Caco-2 (cell line): ENCODE measurements at regions not wholly inside any gene's neighbourhood (a gene's known extent, or its start where the extent isn't known, plus 50 kb on each side); places are given as distances from the start of the nearest gene placed in this dataset.

ENCODE experiments used
- BruUV-seq: library from RNA; stranded (reverse); fragments of 400-500 nt; replicated peaks from 2 replicates; lab custom pipeline; 2021; lab: Mats Ljungman, UMichigan
- CTCF ChIA-PET: fragments of 300-600 bp; sonication (Branson Sonifier 250); formaldehyde crosslinking; loops from one replicate; lab custom pipeline; 2022; ENCODE audit warnings: antibody characterized with exemption; lab: Charles Lee
- POLR2A ChIA-PET: fragments of 300-600 bp; sonication (Branson Sonifier 250); formaldehyde crosslinking; loops from one replicate; lab custom pipeline; 2022; ENCODE audit warnings: antibody characterized with exemption; lab: Charles Lee
- DNase-seq, 2 experiments: peaks; one replicate each; pipeline versions ENCODE4 v3.0.0 to v3.0.0-alpha.2; 2020 to 2022
- H3K27me3 ChIP-seq: replicated peaks from 2 replicates; pipeline ENCODE4 v1.6.0; 2011; ENCODE audit warnings: low read length; ENCODE audit not compliant: control insufficient read depth, insufficient read depth
- H3K36me3 ChIP-seq: 2 replicates; pipeline ENCODE4 v1.5.1; 2011; ENCODE audit warnings: low read length; ENCODE audit not compliant: control insufficient read depth, insufficient read depth
- H3K4me1 ChIP-seq: fragments of 250-450 bp; sonication (Bioruptor Pico); 2 replicates; pipeline ENCODE4 v1.5.1; 2020; ENCODE audit warnings: mild to moderate bottlenecking
- H3K4me3 ChIP-seq: 2 replicates; pipeline ENCODE4 v1.5.1; 2011; ENCODE audit warnings: low read depth, mild to moderate bottlenecking, control low read depth, low read length
- H3K9me3 ChIP-seq: fragments of 250-450 bp; sonication (Bioruptor Pico); 2 replicates; pipeline ENCODE4 v1.5.1; 2020; ENCODE audit warnings: mild to moderate bottlenecking, moderate library complexity
- H3K27ac Mint-ChIP-seq: one replicate; pipeline ENCODE4 v1.8.0; 2022; ENCODE audit warnings: mixed read lengths; ENCODE audit not compliant: unreplicated experiment
- H3K27me3 Mint-ChIP-seq: one replicate; pipeline ENCODE4 v1.8.0; 2022; ENCODE audit warnings: mixed read lengths; ENCODE audit not compliant: insufficient read depth, unreplicated experiment
- H3K36me3 Mint-ChIP-seq: one replicate; pipeline ENCODE4 v1.8.0; 2022; ENCODE audit warnings: mild to moderate bottlenecking, mixed read lengths; ENCODE audit not compliant: insufficient read depth, unreplicated experiment
- H3K4me1 Mint-ChIP-seq: one replicate; pipeline ENCODE4 v1.8.0; 2022; ENCODE audit warnings: low read depth, mixed read lengths; ENCODE audit not compliant: unreplicated experiment
- H3K4me3 Mint-ChIP-seq: one replicate; pipeline ENCODE4 v1.8.0; 2022; ENCODE audit warnings: mild to moderate bottlenecking, moderate library complexity, mixed read lengths; ENCODE audit not compliant: unreplicated experiment
- H3K9me3 Mint-ChIP-seq: one replicate; pipeline ENCODE4 v1.8.0; 2022; ENCODE audit warnings: mixed read lengths; ENCODE audit not compliant: unreplicated experiment
- intact Hi-C: fragments of 100-400 bp; cut with micrococcal nuclease; formaldehyde crosslinking; loops from one replicate; pipeline ENCODE4 v1.10.0; 2022; ENCODE audit not compliant: unreplicated experiment
- TF ChIP-seq, protein P1 (sequence below), 2 experiments: fragments of 200-600 bp in 1 of 2; IDR thresholded peaks; 1 replicate in 1 of 2; 2 replicates in 1 of 2; pipeline versions ENCODE4 v1.5.1 to v1.8.0; 2011 to 2022; ENCODE audit warnings: antibody characterized with exemption in 1 of 2, control low read depth in 1 of 2, inconsistent platforms in 1 of 2, low read depth in 1 of 2, low read length in 1 of 2, mild to moderate bottlenecking in 1 of 2, moderate library complexity in 1 of 2; ENCODE audit not compliant: insufficient read depth in 1 of 2, severe bottlenecking in 1 of 2, unreplicated experiment in 1 of 2

DNA sequence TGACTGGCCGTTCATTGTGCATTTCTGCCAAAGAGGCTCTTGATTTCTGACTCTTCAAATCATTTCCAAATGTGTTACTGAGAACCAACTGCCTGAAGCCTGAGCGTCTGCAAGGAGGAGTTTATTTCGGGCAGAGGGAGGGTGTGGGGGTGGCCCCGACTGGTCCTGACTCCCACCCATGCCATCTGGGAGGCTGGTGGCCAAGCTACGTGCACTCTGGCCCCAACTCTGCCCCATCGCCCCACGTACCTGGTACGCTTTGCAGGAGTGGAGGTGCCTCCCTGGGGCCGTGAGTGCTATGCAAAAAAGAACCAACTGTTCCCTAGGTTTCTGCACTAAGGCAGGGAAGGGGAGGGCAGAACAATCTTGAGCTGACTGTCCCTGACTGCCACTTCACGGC lies 846.8 kb downstream of the BRD1 start:
- ChIA-PET CTCF (no interaction called here), POLR2A (no interaction called here)
- peaks cover 26% of the 10 kb centered on the region for H3K27me3 Mint-ChIP-seq
- Histone ChIP-seq H3K9me3 (no peaks in the 10 kb centered on the region), H3K27me3 (no peaks in the 10 kb centered on the region), H3K36me3 (no peaks in the 10 kb centered on the region), H3K4me1 (no peaks in the 10 kb centered on the region), H3K4me3 (no peak overlapping the region)
- BruUV-seq = no TSS peak
- no peak overlapping the region for H3K4me3 Mint-ChIP-seq
- no peaks in the 10 kb centered on the region for H3K4me1 Mint-ChIP-seq
- peaks cover 14% of the 10 kb centered on the region for H3K9me3 Mint-ChIP-seq
- no peak overlapping the region for H3K27ac Mint-ChIP-seq
- no peak for DNase-seq
- intact Hi-C loops = no loop called here
- H3K36me3 Mint-ChIP-seq = no peaks in the 10 kb centered on the region
- TF ChIP-seq, protein P1, sequence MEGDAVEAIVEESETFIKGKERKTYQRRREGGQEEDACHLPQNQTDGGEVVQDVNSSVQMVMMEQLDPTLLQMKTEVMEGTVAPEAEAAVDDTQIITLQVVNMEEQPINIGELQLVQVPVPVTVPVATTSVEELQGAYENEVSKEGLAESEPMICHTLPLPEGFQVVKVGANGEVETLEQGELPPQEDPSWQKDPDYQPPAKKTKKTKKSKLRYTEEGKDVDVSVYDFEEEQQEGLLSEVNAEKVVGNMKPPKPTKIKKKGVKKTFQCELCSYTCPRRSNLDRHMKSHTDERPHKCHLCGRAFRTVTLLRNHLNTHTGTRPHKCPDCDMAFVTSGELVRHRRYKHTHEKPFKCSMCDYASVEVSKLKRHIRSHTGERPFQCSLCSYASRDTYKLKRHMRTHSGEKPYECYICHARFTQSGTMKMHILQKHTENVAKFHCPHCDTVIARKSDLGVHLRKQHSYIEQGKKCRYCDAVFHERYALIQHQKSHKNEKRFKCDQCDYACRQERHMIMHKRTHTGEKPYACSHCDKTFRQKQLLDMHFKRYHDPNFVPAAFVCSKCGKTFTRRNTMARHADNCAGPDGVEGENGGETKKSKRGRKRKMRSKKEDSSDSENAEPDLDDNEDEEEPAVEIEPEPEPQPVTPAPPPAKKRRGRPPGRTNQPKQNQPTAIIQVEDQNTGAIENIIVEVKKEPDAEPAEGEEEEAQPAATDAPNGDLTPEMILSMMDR (IDR thresholded peaks at IDR 0.05; ENCODE audit: insufficient read depth in 1 of 2, low read depth in 1 of 2, low read length in 1 of 2, severe bottlenecking in 1 of 2, unreplicated experiment in 1 of 2) = no peak

DNA sequence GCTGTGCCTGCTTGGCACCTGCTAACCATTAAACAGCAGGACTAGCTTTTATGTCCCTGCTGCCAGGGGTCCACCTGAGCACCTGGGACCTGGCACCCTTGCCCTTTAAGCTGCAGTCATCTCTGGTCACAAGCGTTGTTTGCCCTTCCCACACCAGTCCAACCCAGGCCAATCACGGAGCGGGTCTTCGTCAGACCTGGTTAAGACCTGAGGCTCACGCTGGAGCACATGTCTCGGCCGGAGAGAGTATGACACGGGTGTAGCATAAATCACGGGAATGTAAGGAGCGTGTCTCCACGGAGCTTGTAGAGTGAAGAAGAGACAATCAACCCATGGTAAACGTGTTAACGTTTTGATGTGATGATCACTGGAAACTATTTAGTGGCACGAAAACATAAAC lies 847.3 kb downstream of the BRD1 start:
- no peak overlapping the region for H3K27ac Mint-ChIP-seq
- H3K27me3 ChIP-seq = no peaks in the 10 kb centered on the region
- H3K27me3 Mint-ChIP-seq = peaks cover 29% of the 10 kb centered on the region
- no peak overlapping the region for H3K4me3 ChIP-seq
- H3K4me3 Mint-ChIP-seq = no peak overlapping the region
- BruUV-seq = no TSS peak
- TF ChIP-seq, protein P1 (IDR thresholded peaks at IDR 0.05; ENCODE audit: insufficient read depth in 1 of 2, low read depth in 1 of 2, low read length in 1 of 2, severe bottlenecking in 1 of 2, unreplicated experiment in 1 of 2) = no peak
- no peaks in the 10 kb centered on the region for H3K4me1 ChIP-seq
- H3K9me3 ChIP-seq = no peaks in the 10 kb centered on the region
- no peaks in the 10 kb centered on the region for H3K36me3 Mint-ChIP-seq
- POLR2A ChIA-PET = no interaction called here
- intact Hi-C loops = no loop called here
- H3K36me3 ChIP-seq = no peaks in the 10 kb centered on the region
- CTCF ChIA-PET = interaction anchor here (2.1 kb wide), 1 partner anchor 325 kb away, joined by 5 read pairs; no protein-coding TSS in a partner anchor
- H3K4me1 Mint-ChIP-seq = no peaks in the 10 kb centered on the region
- H3K9me3 Mint-ChIP-seq = peaks cover 9% of the 10 kb centered on the region
- no peak for DNase-seq

DNA sequence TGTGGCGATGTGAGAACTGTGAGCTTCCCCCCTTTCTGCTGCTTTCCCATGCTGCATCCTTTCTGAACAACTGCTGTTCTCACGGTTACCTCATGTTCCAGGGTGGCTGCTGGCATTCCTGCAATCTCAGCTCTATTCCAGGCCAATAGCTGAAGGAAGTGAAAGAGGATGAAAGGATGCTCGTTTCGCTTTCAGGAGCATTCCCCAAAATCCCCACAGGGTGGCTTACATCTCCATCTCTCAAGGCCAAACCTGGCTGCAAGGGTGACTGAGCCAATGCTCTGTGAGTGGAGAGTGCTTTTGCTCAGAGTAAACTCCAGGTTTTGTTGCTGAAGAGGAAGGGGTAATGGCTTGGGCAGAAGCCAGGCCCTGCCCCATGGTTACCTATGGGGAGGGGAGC lies 848.2 kb downstream of the BRD1 start:
- Mint-ChIP-seq H3K4me1 (no peaks in the 10 kb centered on the region), H3K27ac (no peak overlapping the region), H3K4me3 (no peak overlapping the region), H3K9me3 (peaks cover under 1% of the 10 kb centered on the region), H3K36me3 (no peaks in the 10 kb centered on the region), H3K27me3 (peaks cover 31% of the 10 kb centered on the region)
- intact Hi-C loops = no loop called here
- H3K27me3 ChIP-seq = no peaks in the 10 kb centered on the region
- H3K36me3 ChIP-seq = no peaks in the 10 kb centered on the region
- no peak overlapping the region for H3K4me3 ChIP-seq
- peak in 1 of 2 experiments; percentile 31 for DNase-seq
- H3K4me1 ChIP-seq = no peaks in the 10 kb centered on the region
- ChIA-PET CTCF (interaction anchor here (0.6 to 2.1 kb wide), 2 partner anchors 163 to 326 kb away, joined by 4 to 5 read pairs; no protein-coding TSS in a partner anchor), POLR2A (no interaction called here)
- BruUV-seq = no TSS peak
- no peaks in the 10 kb centered on the region for H3K9me3 ChIP-seq
- TF ChIP-seq, protein P1 (IDR thresholded peaks at IDR 0.05; ENCODE audit: insufficient read depth in 1 of 2, low read depth in 1 of 2, low read length in 1 of 2, severe bottlenecking in 1 of 2, unreplicated experiment in 1 of 2) = peak; percentile 1 to 26
